ENCODE measurements at regions not wholly inside any gene's neighbourhood (a gene's known extent, or its start where the extent isn't known, plus 50 kb on each side); places are given as distances from the start of the nearest gene placed in this dataset.

- H3K4me3 ChIP-seq = no peak overlapping the region
- no peak for TF ChIP-seq POLR2A (IDR thresholded peaks at IDR 0.05)
- TF ChIP-seq POLR2AphosphoS5 (IDR thresholded peaks at IDR 0.05; ENCODE audit: insufficient read depth in 1 of 2, low read depth in 1 of 2) = no peak
- no peak for TF ChIP-seq CTCF (IDR thresholded peaks at IDR 0.05)
- H3K27me3 ChIP-seq = no peaks in the 10 kb centered on the region
- no peaks in the 10 kb centered on the region for H3K36me3 ChIP-seq
- no peak overlapping the region for H3K27ac ChIP-seq
- no peaks in the 10 kb centered on the region for H3K4me1 ChIP-seq
- DNase-seq (ENCODE audit: extremely low spot score in 2 of 2) = no peak
- intact Hi-C loops (cut with DNase I) = no loop called here
- H3K9me3 ChIP-seq = no peaks in the 10 kb centered on the region
Observed at GRCh38 chr9:108526518-108526917, 329.3 kb downstream of the ACTL7B start.

GRCh38 chr9:108525186-108525585, 330.6 kb downstream of the ACTL7B start:
- no peaks in the 10 kb centered on the region for H3K27me3 ChIP-seq

GRCh38 chr9:108521063-108521590, 334.7 kb downstream of the ACTL7B start:
- TF ChIP-seq POLR2A (IDR thresholded peaks at IDR 0.05) (no peak), CTCF (IDR thresholded peaks at IDR 0.05) (no peak), POLR2AphosphoS5 (IDR thresholded peaks at IDR 0.05; ENCODE audit: insufficient read depth in 1 of 2, low read depth in 1 of 2) (no peak)
- H3K9me3 ChIP-seq = no peaks in the 10 kb centered on the region
- no peak overlapping the region for H3K27ac ChIP-seq
- no peak overlapping the region for H3K4me3 ChIP-seq
- no peak for DNase-seq (ENCODE audit: extremely low spot score in 2 of 2)
- intact Hi-C loops (cut with DNase I) = no loop called here
- no peaks in the 10 kb centered on the region for H3K4me1 ChIP-seq
- no peaks in the 10 kb centered on the region for H3K27me3 ChIP-seq
- no peaks in the 10 kb centered on the region for H3K36me3 ChIP-seq

More at GRCh38 chr9:108525186-108525585, 330.6 kb downstream of the ACTL7B start:
- Histone ChIP-seq H3K4me1 (no peaks in the 10 kb centered on the region), H3K9me3 (no peaks in the 10 kb centered on the region), H3K36me3 (no peaks in the 10 kb centered on the region), H3K4me3 (no peak overlapping the region), H3K27ac (no peak overlapping the region)
- TF ChIP-seq POLR2AphosphoS5 (IDR thresholded peaks at IDR 0.05; ENCODE audit: insufficient read depth in 1 of 2, low read depth in 1 of 2) = peak in 1 of 2 donors; percentile 26
- no peak for TF ChIP-seq POLR2A (IDR thresholded peaks at IDR 0.05)
- TF ChIP-seq CTCF (IDR thresholded peaks at IDR 0.05) = no peak
- DNase-seq (ENCODE audit: extremely low spot score in 2 of 2) = no peak
- intact Hi-C loops (cut with DNase I) = no loop called here

- intact Hi-C loops (cut with DNase I) = no loop called here
- Histone ChIP-seq H3K4me3 (no peak overlapping the region), H3K4me1 (no peaks in the 10 kb centered on the region), H3K27me3 (no peaks in the 10 kb centered on the region), H3K36me3 (no peaks in the 10 kb centered on the region), H3K9me3 (no peaks in the 10 kb centered on the region), H3K27ac (no peak overlapping the region)
- no peak for DNase-seq (ENCODE audit: extremely low spot score in 2 of 2)
- TF ChIP-seq CTCF (IDR thresholded peaks at IDR 0.05) (no peak), POLR2A (IDR thresholded peaks at IDR 0.05) (no peak), POLR2AphosphoS5 (IDR thresholded peaks at IDR 0.05; ENCODE audit: insufficient read depth in 1 of 2, low read depth in 1 of 2) (no peak)
Observed at GRCh38 chr9:108519437-108519836, 336.3 kb downstream of the ACTL7B start.

GRCh38 chr9:108517651-108518365, 338.0 kb downstream of the ACTL7B start:
- H3K27me3 ChIP-seq = no peaks in the 10 kb centered on the region
- TF ChIP-seq CTCF (IDR thresholded peaks at IDR 0.05) (no peak), POLR2AphosphoS5 (IDR thresholded peaks at IDR 0.05; ENCODE audit: insufficient read depth in 1 of 2, low read depth in 1 of 2) (no peak), POLR2A (IDR thresholded peaks at IDR 0.05) (no peak)
- no peaks in the 10 kb centered on the region for H3K4me1 ChIP-seq
- H3K36me3 ChIP-seq = no peaks in the 10 kb centered on the region
- H3K27ac ChIP-seq = no peak overlapping the region
- H3K9me3 ChIP-seq = no peaks in the 10 kb centered on the region
- no peak for DNase-seq (ENCODE audit: extremely low spot score in 2 of 2)
- intact Hi-C loops (cut with DNase I) = no loop called here
- H3K4me3 ChIP-seq = no peak overlapping the region

Measured in vagina (tissue), 2 donors.